Right lobe of liver (tissue), 4 donors: ENCODE measurements at regions not wholly inside any gene's neighbourhood (a gene's known extent, or its start where the extent isn't known, plus 50 kb on each side); places are given as distances from the start of the nearest gene placed in this dataset.

Source experiments
- POLR2A ChIP-seq: fragments of 450-650 bp; IDR thresholded peaks from one replicate; pipeline ENCODE4 v1.6.1; 2017; ENCODE audit warnings: antibody characterized with exemption, mild to moderate bottlenecking
- TF ChIP-seq, protein P1 (sequence below), 4 donors: fragments of 200-600 bp in 3 of 4; fragments of 450-650 bp in 1 of 4; IDR thresholded peaks; one replicate each; pipeline versions ENCODE4 v1.5.1 to v1.8.0; 2016 to 2022; ENCODE audit warnings: antibody characterized with exemption in 4 of 4, mild to moderate bottlenecking in 2 of 4
- donor health status: DM: no; HTN: no; CAD: no.
- donor health status: DM: no; HTN: no; CAD: no.
- donor health status: DM: no; HTN: yes; CAD: no.

DNA sequence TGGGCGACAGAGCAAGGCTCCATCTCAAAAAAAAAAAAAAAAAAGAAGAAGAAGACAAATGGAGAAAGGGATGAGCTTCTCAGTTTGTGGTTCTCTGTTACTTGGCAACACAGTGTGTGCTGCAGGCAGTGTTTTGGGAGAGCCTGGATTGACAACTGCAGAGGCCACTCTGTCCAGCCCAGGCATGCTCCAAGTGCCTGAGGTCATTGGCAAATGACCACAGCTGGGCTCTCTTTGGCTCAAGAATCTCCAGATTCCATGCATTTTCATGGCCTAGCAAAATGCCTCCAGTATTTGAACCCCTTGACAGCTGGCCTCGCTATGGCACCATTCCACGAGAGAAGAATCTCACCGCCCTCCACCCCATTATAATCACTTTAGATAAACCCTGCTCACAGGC, 126.2 kb downstream of the ANKRD60 start:
- TF ChIP-seq, protein P1, sequence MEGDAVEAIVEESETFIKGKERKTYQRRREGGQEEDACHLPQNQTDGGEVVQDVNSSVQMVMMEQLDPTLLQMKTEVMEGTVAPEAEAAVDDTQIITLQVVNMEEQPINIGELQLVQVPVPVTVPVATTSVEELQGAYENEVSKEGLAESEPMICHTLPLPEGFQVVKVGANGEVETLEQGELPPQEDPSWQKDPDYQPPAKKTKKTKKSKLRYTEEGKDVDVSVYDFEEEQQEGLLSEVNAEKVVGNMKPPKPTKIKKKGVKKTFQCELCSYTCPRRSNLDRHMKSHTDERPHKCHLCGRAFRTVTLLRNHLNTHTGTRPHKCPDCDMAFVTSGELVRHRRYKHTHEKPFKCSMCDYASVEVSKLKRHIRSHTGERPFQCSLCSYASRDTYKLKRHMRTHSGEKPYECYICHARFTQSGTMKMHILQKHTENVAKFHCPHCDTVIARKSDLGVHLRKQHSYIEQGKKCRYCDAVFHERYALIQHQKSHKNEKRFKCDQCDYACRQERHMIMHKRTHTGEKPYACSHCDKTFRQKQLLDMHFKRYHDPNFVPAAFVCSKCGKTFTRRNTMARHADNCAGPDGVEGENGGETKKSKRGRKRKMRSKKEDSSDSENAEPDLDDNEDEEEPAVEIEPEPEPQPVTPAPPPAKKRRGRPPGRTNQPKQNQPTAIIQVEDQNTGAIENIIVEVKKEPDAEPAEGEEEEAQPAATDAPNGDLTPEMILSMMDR (IDR thresholded peaks at IDR 0.05): no peak
- TF ChIP-seq POLR2A: no peak
